Keratinocyte (primary cell): ENCODE measurements at regions not wholly inside any gene's neighbourhood (a gene's known extent, or its start where the extent isn't known, plus 50 kb on each side); places are given as distances from the start of the nearest gene placed in this dataset.

Experiments
- DNase-seq: peaks from one replicate; pipeline ENCODE4 v3.0.0-alpha.2; 2011; ENCODE audit warnings: low read depth, missing footprints, low spot score
- FAIRE-seq: peaks from 2 replicates; lab custom pipeline; 2011; peaks lifted over from hg19 to GRCh38; lab: Jason Lieb, UNC
- H2AFZ ChIP-seq: 2 replicates; pipeline ENCODE4 v1.6.0; 2012; ENCODE audit warnings: low read length, control low read depth, inconsistent platforms; ENCODE audit not compliant: control insufficient read depth
- H3K27ac ChIP-seq: 2 replicates; pipeline ENCODE4 v1.5.1; 2011; ENCODE audit warnings: low read length; ENCODE audit not compliant: control insufficient read depth, insufficient read depth
- H3K27me3 ChIP-seq: 3 replicates; pipeline ENCODE4 v1.6.0; 2011; ENCODE audit warnings: low read length; ENCODE audit not compliant: control insufficient read depth, insufficient read depth; ENCODE audit errors: extremely low read depth
- H3K36me3 ChIP-seq, 2 experiments: 2 replicates in 1 of 2; 3 replicates in 1 of 2; pipeline ENCODE4 v1.5.1; 2011; ENCODE audit warnings: low read length in 2 of 2, mild to moderate bottlenecking in 1 of 2; ENCODE audit not compliant: control insufficient read depth in 2 of 2, insufficient read depth in 2 of 2; ENCODE audit errors: extremely low read depth in 1 of 2
- H3K4me1 ChIP-seq: 3 replicates; pipeline ENCODE4 v1.5.1; 2011; ENCODE audit warnings: low read length; ENCODE audit not compliant: control insufficient read depth, insufficient read depth; ENCODE audit errors: extremely low read depth
- H3K4me2 ChIP-seq: 3 replicates; pipeline ENCODE4 v1.6.0; 2011; ENCODE audit warnings: low read depth, low read length; ENCODE audit not compliant: control insufficient read depth, insufficient read depth; ENCODE audit errors: extremely low read depth
- H3K4me3 ChIP-seq, 3 experiments: fragments of 200-600 bp in 1 of 3; sonication (generic) in 1 of 3; 2 replicates in 2 of 3; 3 replicates in 1 of 3; pipeline ENCODE4 v1.5.1; 2011 to 2016; ENCODE audit warnings: low read length in 3 of 3, mild to moderate bottlenecking in 3 of 3, control low read depth in 2 of 3, inconsistent platforms in 1 of 3, low read depth in 1 of 3, mixed read lengths in 1 of 3, mixed run types in 1 of 3, moderate library complexity in 1 of 3; ENCODE audit not compliant: control insufficient read depth in 2 of 3, insufficient read depth in 2 of 3; ENCODE audit errors: extremely low read depth in 1 of 3
- H3K79me2 ChIP-seq: 2 replicates; pipeline ENCODE4 v1.6.0; 2012; ENCODE audit warnings: low read length; ENCODE audit not compliant: control insufficient read depth, insufficient read depth
- H3K9ac ChIP-seq: 3 replicates; pipeline ENCODE4 v1.6.0; 2011; ENCODE audit warnings: low read length; ENCODE audit not compliant: control insufficient read depth, insufficient read depth; ENCODE audit errors: extremely low read depth
- H3K9me1 ChIP-seq: 3 replicates; pipeline ENCODE4 v1.6.0; 2011; ENCODE audit warnings: low read length; ENCODE audit not compliant: control insufficient read depth, insufficient read depth; ENCODE audit errors: extremely low read depth
- H3K9me3 ChIP-seq: 2 replicates; pipeline ENCODE4 v1.5.1; 2012; ENCODE audit warnings: low read depth, low read length; ENCODE audit not compliant: control insufficient read depth
- H4K20me1 ChIP-seq: 3 replicates; pipeline ENCODE4 v1.6.0; 2011; ENCODE audit warnings: low read length; ENCODE audit not compliant: control insufficient read depth, insufficient read depth; ENCODE audit errors: extremely low read depth
- EZH2 ChIP-seq: IDR thresholded peaks from one replicate; pipeline ENCODE4 v1.6.1; 2012; ENCODE audit warnings: inconsistent platforms, mild to moderate bottlenecking, low read length, moderate library complexity
- dilution Hi-C: fragments of 300-500 bp; cut with MboI; formaldehyde crosslinking; loops from one replicate; pipeline ENCODE4 v1.7.0; 2020; ENCODE audit warnings: low sequenced_read_pairs; ENCODE audit not compliant: extremely low pct_ligation_motif_present
- TF ChIP-seq, protein P1 (sequence below), 3 experiments: IDR thresholded peaks in 1 of 3; conservative IDR thresholded peaks in 1 of 3; optimal IDR thresholded peaks in 1 of 3; 2 replicates in 2 of 3; 3 replicates in 1 of 3; pipeline versions ENCODE3 to v1.5.1; 2011; ENCODE audit warnings: low read length in 3 of 3, mild to moderate bottlenecking in 3 of 3, moderate library complexity in 2 of 3, control low read depth in 1 of 3, inconsistent platforms in 1 of 3; ENCODE audit not compliant: insufficient read depth in 2 of 3; ENCODE audit errors: extremely low read depth in 1 of 3

DNA sequence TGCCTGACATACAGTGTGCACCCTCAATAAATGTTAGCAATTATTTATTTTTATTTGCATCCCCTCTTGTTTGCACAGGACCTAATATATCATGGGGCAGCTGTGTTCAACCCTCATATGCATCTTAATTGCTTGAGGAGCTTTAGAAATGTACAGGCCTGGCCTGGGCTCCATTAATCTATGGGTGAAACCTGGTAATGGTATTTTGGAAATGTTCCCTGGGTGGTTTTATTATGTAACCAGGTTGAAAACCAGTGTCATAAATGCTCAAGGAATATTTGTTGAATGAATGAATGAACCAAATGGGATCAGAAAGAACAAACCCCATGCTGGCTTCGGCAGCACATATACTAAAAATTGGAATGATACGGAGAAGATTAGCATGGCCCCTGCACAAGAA is 84.0 kb upstream of the PICALM start:
- no peak overlapping the region for H3K9ac ChIP-seq
- peak overlapping the region; percentile 83 for H3K27ac ChIP-seq
- no peaks in the 10 kb centered on the region for H3K9me1 ChIP-seq
- H3K4me1 ChIP-seq, result peaks cover 56% of the 10 kb centered on the region
- no peak for TF ChIP-seq EZH2
- TF ChIP-seq, protein P1, sequence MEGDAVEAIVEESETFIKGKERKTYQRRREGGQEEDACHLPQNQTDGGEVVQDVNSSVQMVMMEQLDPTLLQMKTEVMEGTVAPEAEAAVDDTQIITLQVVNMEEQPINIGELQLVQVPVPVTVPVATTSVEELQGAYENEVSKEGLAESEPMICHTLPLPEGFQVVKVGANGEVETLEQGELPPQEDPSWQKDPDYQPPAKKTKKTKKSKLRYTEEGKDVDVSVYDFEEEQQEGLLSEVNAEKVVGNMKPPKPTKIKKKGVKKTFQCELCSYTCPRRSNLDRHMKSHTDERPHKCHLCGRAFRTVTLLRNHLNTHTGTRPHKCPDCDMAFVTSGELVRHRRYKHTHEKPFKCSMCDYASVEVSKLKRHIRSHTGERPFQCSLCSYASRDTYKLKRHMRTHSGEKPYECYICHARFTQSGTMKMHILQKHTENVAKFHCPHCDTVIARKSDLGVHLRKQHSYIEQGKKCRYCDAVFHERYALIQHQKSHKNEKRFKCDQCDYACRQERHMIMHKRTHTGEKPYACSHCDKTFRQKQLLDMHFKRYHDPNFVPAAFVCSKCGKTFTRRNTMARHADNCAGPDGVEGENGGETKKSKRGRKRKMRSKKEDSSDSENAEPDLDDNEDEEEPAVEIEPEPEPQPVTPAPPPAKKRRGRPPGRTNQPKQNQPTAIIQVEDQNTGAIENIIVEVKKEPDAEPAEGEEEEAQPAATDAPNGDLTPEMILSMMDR (optimal IDR thresholded peaks at IDR 0.05 in 1 of 3, IDR thresholded peaks at IDR 0.05 in 1 of 3, conservative IDR thresholded peaks at IDR 0.05 in 1 of 3; ENCODE audit: extremely low read depth in 1 of 3, insufficient read depth in 2 of 3, low read length in 3 of 3), result no peak
- no peak for DNase-seq
- no peak for FAIRE-seq
- no peak overlapping the region for H3K4me2 ChIP-seq
- no peaks in the 10 kb centered on the region for H4K20me1 ChIP-seq
- H3K4me3 ChIP-seq, result no peak overlapping the region
- H3K36me3 ChIP-seq, result no peaks in the 10 kb centered on the region
- H2AFZ ChIP-seq, result no peak overlapping the region
- no peaks in the 10 kb centered on the region for H3K79me2 ChIP-seq
- dilution Hi-C loops, result no loop called here
- H3K9me3 ChIP-seq, result no peaks in the 10 kb centered on the region
- H3K27me3 ChIP-seq, result no peaks in the 10 kb centered on the region

DNA sequence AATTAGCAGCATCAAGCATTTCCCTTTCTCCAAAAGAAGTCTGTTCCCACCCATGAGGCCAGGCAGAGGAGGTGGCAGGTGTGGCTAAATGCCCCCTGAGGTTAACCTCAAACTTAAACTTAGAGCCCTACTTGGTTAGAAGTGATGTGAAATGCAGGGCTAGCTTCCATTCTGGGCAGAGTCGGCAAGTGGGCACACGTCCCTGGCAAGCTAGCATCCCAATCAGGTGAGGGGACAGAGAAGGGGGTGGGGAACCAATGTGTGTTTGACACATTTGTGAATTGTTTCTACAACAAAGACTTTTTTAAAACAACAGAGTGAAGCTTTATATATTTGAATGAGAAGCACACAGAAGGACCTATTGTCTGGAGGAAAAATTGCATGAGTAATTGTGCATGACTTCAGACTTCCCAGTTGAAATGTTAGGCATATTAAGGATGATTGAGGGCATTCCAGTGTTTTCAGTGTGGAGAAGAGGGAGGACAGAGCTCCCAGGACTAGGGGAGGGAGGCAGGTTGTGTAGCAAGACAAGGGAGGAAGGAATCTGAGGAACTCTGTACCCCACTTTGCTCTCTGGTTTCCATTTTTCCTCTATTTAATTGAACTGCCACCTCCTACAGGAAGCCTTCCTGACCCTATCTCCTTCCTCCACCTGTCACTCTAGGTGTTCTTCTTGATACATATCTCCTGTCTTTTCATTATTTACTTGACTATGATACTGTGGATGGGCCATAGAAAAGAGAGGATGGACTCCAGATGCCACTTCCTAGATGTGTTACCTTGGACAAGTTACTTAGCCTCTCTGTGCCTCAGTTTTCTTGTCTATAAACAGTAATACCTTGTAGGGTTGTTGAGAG is 83.3 kb upstream of the PICALM start:
- H3K27ac ChIP-seq, result peak overlapping the region; percentile 83
- dilution Hi-C loops, result no loop called here
- FAIRE-seq (peak; percentile 48), DNase-seq (peak; percentile 86)
- no peak overlapping the region for H2AFZ ChIP-seq
- H3K4me3 ChIP-seq, result peak overlapping the region in 1 of 3 experiments; percentile 15
- H3K9me3 ChIP-seq, result no peaks in the 10 kb centered on the region
- no peaks in the 10 kb centered on the region for H3K27me3 ChIP-seq
- H3K36me3 ChIP-seq, result no peaks in the 10 kb centered on the region
- peak overlapping the region; percentile 76 for H3K9ac ChIP-seq
- H3K4me1 ChIP-seq, result peaks cover 56% of the 10 kb centered on the region
- H3K4me2 ChIP-seq, result peak overlapping the region; percentile 79
- H3K9me1 ChIP-seq, result no peaks in the 10 kb centered on the region
- TF ChIP-seq EZH2, result no peak
- no peaks in the 10 kb centered on the region for H3K79me2 ChIP-seq
- H4K20me1 ChIP-seq, result no peaks in the 10 kb centered on the region
